Naive B cell (primary cell): ENCODE measurements at regions not wholly inside any gene's neighbourhood (a gene's known extent, or its start where the extent isn't known, plus 50 kb on each side); places are given as distances from the start of the nearest gene placed in this dataset.

Experiments
- ATAC-seq, 2 donors: fragments of 150-1000 bp; cut with Tn5 transposase; 2 replicates each; pipeline ENCODE4 v1.10.0; 2021; ENCODE audit warnings: low read depth in 2 of 2, mild to moderate bottlenecking in 2 of 2, moderate library complexity in 2 of 2
- DNase-seq: peaks from one replicate; pipeline ENCODE4 v3.0.0; 2022
- H3K27ac Mint-ChIP-seq, 6 donors: one replicate each; pipeline ENCODE4 v1.8.0; 2020 to 2022; ENCODE audit warnings: mild to moderate bottlenecking in 6 of 6, mixed read lengths in 6 of 6, moderate library complexity in 5 of 6, inconsistent platforms in 2 of 6
- H3K27me3 Mint-ChIP-seq, 3 donors: one replicate each; pipeline ENCODE4 v1.8.0; 2021 to 2022; ENCODE audit warnings: mixed read lengths in 3 of 3, mild to moderate bottlenecking in 1 of 3
- H3K36me3 Mint-ChIP-seq, 2 donors: one replicate each; pipeline ENCODE4 v1.8.0; 2020 to 2022; ENCODE audit warnings: mixed read lengths in 2 of 2, inconsistent platforms in 1 of 2, mild to moderate bottlenecking in 1 of 2
- H3K4me1 Mint-ChIP-seq, 3 donors: one replicate each; pipeline ENCODE4 v1.8.0; 2020 to 2022; ENCODE audit warnings: mixed read lengths in 3 of 3, inconsistent platforms in 1 of 3, mild to moderate bottlenecking in 1 of 3, moderate library complexity in 1 of 3
- H3K4me3 Mint-ChIP-seq, 8 donors: one replicate each; pipeline ENCODE4 v1.8.0; 2020 to 2022; ENCODE audit warnings: mild to moderate bottlenecking in 8 of 8, mixed read lengths in 8 of 8, moderate library complexity in 8 of 8, inconsistent platforms in 2 of 8
- H3K9me3 Mint-ChIP-seq, 7 donors: one replicate each; pipeline ENCODE4 v1.8.0; 2020 to 2022; ENCODE audit warnings: mixed read lengths in 7 of 7, mild to moderate bottlenecking in 5 of 7, inconsistent platforms in 2 of 7, moderate library complexity in 1 of 7

DNA sequence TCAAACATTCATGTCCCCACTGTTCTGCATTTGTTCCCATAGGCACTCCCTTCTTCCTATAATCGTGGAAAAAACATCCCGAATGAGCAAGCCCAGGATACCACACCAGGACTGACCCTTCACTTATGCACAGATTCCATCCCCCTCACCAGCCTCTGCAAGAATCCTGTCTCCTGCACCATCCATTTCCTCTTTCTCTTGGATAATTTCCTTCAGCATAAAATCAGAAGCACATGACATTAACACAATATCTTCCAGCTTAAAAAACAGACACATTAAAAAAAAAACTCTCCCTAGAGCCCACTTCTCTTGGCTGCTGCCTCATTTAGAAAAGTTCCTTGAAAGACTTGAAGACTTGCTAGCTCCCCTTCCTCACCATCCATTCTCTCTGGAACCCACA is 120.9 kb upstream of the CPSF6 start:
- Mint-ChIP-seq H3K9me3 (no peaks in the 10 kb centered on the region), H3K4me3 (no peak overlapping the region), H3K4me1 (no peaks in the 10 kb centered on the region), H3K36me3 (no peaks in the 10 kb centered on the region), H3K27me3 (peaks cover 0 to 5% (median 0%) of the 10 kb centered on the region in 3 donors), H3K27ac (no peak overlapping the region)
- DNase-seq (no peak), ATAC-seq (no peak)

- DNase-seq (no peak), ATAC-seq (no peak)
- Mint-ChIP-seq H3K4me3 (no peak overlapping the region), H3K27ac (no peak overlapping the region), H3K4me1 (no peaks in the 10 kb centered on the region), H3K27me3 (peaks cover 0 to 5% (median 0%) of the 10 kb centered on the region in 3 donors), H3K9me3 (no peaks in the 10 kb centered on the region), H3K36me3 (no peaks in the 10 kb centered on the region)
Observed at GRCh38 chr12:69119770-69120169, 119.6 kb upstream of the CPSF6 start.

GRCh38 chr12:69120354-69120753 is 119.0 kb upstream of the CPSF6 start:
- no peak for ATAC-seq

GRCh38 chr12:69123311-69123710 is 116.1 kb upstream of the CPSF6 start:
- Mint-ChIP-seq H3K27me3 (peaks cover 0 to 5% (median 0%) of the 10 kb centered on the region in 3 donors), H3K36me3 (no peaks in the 10 kb centered on the region), H3K27ac (peak overlapping the region in 2 of 6 donors; percentile 40 to 63), H3K4me1 (no peaks in the 10 kb centered on the region), H3K4me3 (no peak overlapping the region), H3K9me3 (peaks cover 0 to 2% (median 0%) of the 10 kb centered on the region in 7 donors)
- DNase-seq (no peak), ATAC-seq (no peak)

More at GRCh38 chr12:69120354-69120753, 119.0 kb upstream of the CPSF6 start:
- H3K27ac Mint-ChIP-seq: no peak overlapping the region
- H3K4me1 Mint-ChIP-seq: no peaks in the 10 kb centered on the region
- H3K9me3 Mint-ChIP-seq: no peaks in the 10 kb centered on the region
- DNase-seq: no peak
- no peaks in the 10 kb centered on the region for H3K36me3 Mint-ChIP-seq
- no peak overlapping the region for H3K4me3 Mint-ChIP-seq
- peaks cover 0 to 5% (median 0%) of the 10 kb centered on the region in 3 donors for H3K27me3 Mint-ChIP-seq

- H3K27me3 Mint-ChIP-seq: peaks cover 0 to 5% (median 0%) of the 10 kb centered on the region in 3 donors
- H3K4me1 Mint-ChIP-seq: no peaks in the 10 kb centered on the region
- no peaks in the 10 kb centered on the region for H3K36me3 Mint-ChIP-seq
- ATAC-seq (no peak), DNase-seq (no peak)
- no peak overlapping the region for H3K27ac Mint-ChIP-seq
- no peak overlapping the region for H3K4me3 Mint-ChIP-seq
- peaks cover 0 to 2% (median 0%) of the 10 kb centered on the region in 7 donors for H3K9me3 Mint-ChIP-seq
Observed at GRCh38 chr12:69123919-69124638, 115.3 kb upstream of the CPSF6 start.

DNA sequence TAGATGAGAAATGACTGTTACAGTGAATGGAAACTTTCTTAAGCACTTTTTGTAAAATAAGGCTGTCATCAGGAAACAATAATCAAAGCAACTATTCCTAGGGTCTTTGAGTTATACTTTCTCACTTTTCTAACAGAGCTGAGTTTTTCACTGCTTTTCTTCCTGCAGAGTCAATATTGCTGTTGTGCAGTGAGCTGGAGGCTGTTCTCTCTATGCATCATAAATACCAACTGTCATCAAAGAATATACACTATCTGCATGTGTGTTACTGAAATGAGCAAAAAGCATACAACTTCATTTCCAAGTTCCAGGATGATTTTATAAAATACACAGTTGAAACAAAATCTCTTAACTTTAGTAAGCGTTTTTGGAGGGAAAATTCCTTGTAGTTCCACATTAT is 110.4 kb upstream of the CPSF6 start:
- ATAC-seq (no peak), DNase-seq (no peak)
- Mint-ChIP-seq H3K36me3 (no peaks in the 10 kb centered on the region), H3K4me1 (no peaks in the 10 kb centered on the region), H3K4me3 (no peak overlapping the region), H3K27me3 (peaks cover 0 to 5% (median 0%) of the 10 kb centered on the region in 3 donors), H3K27ac (no peak overlapping the region), H3K9me3 (peaks cover 0 to 2% (median 0%) of the 10 kb centered on the region in 7 donors)

DNA sequence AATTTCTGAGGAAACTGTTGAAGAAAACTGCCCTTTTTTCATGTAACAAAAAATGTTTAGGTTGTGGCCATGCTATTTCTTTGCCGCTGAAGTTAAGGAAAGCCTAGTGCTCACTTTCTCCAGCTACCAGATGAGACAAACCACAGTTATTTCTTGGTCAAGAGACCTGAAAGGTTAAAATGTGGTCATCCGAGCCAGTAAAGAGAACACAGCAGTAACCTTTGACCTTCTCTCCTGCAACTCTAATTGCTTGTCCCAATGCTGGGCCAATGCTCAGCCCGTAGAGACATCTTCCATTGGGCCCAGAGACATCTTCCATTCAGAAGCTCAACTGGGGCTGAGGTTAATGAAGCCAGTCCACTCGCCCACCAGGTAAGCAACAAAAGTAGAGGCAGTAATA is 109.8 kb upstream of the CPSF6 start:
- DNase-seq (no peak), ATAC-seq (no peak)
- no peaks in the 10 kb centered on the region for H3K4me1 Mint-ChIP-seq
- H3K36me3 Mint-ChIP-seq: no peaks in the 10 kb centered on the region
- H3K27me3 Mint-ChIP-seq: peaks cover 0 to 5% (median 0%) of the 10 kb centered on the region in 3 donors
- peaks cover 0 to 2% (median 0%) of the 10 kb centered on the region in 7 donors for H3K9me3 Mint-ChIP-seq
- no peak overlapping the region for H3K27ac Mint-ChIP-seq
- no peak overlapping the region for H3K4me3 Mint-ChIP-seq

GRCh38 chr12:69130064-69130463 is 109.3 kb upstream of the CPSF6 start:
- Mint-ChIP-seq H3K27ac (no peak overlapping the region), H3K27me3 (peaks cover 0 to 5% (median 0%) of the 10 kb centered on the region in 3 donors), H3K4me3 (no peak overlapping the region), H3K4me1 (no peaks in the 10 kb centered on the region), H3K9me3 (peaks cover 0 to 2% (median 0%) of the 10 kb centered on the region in 7 donors), H3K36me3 (no peaks in the 10 kb centered on the region)
- ATAC-seq (no peak), DNase-seq (no peak)

DNA sequence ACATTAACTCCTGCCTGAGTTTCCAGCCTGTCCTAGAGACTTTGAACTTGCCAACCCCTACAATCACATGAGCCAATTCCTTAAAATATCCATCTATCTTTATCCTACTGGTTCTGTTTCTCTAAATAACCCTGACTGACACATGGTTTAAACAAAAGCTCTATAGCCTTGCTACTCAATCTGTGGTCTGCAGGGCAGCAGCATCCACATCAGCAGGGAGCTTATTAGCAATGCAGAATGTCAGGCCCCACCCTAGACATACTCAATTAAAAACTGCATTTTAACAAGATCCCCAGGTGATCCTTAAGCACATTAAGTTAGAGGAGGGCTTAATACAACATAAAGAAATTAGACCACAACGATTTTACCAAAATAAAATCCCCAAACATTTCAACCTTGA is 108.3 kb upstream of the CPSF6 start:
- H3K27me3 Mint-ChIP-seq: peaks cover 0 to 5% (median 0%) of the 10 kb centered on the region in 3 donors
- DNase-seq (no peak), ATAC-seq (no peak)
- H3K4me1 Mint-ChIP-seq: no peaks in the 10 kb centered on the region
- no peak overlapping the region for H3K4me3 Mint-ChIP-seq
- peaks cover 0 to 2% (median 0%) of the 10 kb centered on the region in 7 donors for H3K9me3 Mint-ChIP-seq
- H3K36me3 Mint-ChIP-seq: no peaks in the 10 kb centered on the region
- no peak overlapping the region for H3K27ac Mint-ChIP-seq

DNA sequence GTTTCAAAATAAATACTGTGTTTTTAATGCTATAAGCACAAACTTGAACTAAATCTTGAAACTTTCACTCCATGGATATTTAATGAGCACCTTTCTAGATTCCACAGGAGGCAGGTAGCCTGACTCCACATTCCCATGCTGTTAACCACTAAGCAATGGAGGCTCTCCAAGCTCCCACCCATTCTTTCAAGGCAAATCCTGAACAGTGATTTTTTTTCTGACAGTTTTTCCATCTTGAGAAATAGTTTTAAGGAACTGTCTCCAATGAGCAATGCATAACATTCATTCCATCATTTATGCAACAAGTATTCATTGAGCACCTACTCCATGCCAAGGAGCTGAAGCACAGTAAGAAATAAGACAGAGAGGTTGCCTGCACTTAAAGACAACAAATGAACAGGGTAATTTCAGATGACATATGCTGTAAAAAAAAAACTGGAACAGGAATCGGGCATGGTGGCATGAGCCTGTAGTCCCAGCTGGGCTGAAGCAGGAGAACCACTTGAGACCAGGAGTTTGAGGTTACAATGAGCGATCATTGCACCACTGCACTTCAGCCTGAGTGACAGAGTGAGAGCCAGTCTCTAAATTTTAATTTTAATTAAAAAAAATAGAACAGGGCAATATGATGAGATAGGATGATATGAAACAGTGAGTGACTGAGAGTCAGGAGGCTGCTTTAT is 102.3 kb upstream of the CPSF6 start:
- H3K4me1 Mint-ChIP-seq: no peaks in the 10 kb centered on the region
- peaks cover 0 to 13% (median 13%) of the 10 kb centered on the region in 3 donors for H3K27me3 Mint-ChIP-seq
- DNase-seq (no peak), ATAC-seq (no peak)
- peaks cover 14 to 25% of the 10 kb centered on the region in 2 donors for H3K36me3 Mint-ChIP-seq
- H3K27ac Mint-ChIP-seq: peak overlapping the region in 1 of 6 donors; percentile 65
- H3K4me3 Mint-ChIP-seq: no peak overlapping the region
- peaks cover 8 to 47% (median 33%) of the 10 kb centered on the region in 7 donors for H3K9me3 Mint-ChIP-seq

DNA sequence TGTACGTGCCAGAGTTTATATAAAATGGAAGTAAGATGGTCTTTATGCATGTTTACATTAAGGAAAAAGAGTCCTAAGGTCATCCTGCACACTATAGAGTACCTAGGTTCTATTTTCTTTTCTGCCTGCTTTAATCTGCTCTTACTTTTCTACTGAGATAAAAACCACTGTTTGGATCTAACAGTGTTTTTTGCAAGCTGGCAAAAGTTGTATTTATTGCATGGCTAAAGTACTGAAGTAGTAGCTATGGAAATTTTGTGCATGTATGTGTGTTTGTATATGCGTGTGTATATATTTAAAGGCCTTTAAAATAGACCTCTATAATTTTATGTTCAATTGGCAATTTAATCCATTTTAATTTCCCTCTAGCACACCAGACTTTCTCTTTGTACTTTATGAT is 98.3 kb upstream of the CPSF6 start:
- no peak overlapping the region for H3K4me3 Mint-ChIP-seq
- H3K9me3 Mint-ChIP-seq: peaks cover 8 to 47% (median 33%) of the 10 kb centered on the region in 7 donors
- DNase-seq (no peak), ATAC-seq (no peak)
- peaks cover 14 to 25% of the 10 kb centered on the region in 2 donors for H3K36me3 Mint-ChIP-seq
- no peak overlapping the region for H3K27ac Mint-ChIP-seq
- H3K27me3 Mint-ChIP-seq: peaks cover 0 to 13% (median 9%) of the 10 kb centered on the region in 3 donors
- H3K4me1 Mint-ChIP-seq: no peaks in the 10 kb centered on the region

- Mint-ChIP-seq H3K27me3 (no peaks in the 10 kb centered on the region), H3K27ac (no peak overlapping the region), H3K4me3 (no peak overlapping the region), H3K36me3 (no peaks in the 10 kb centered on the region), H3K4me1 (no peaks in the 10 kb centered on the region), H3K9me3 (no peaks in the 10 kb centered on the region)
- ATAC-seq (no peak), DNase-seq (no peak)
Observed at GRCh38 chr12:69149270-69149669, 90.1 kb upstream of the CPSF6 start.

DNA sequence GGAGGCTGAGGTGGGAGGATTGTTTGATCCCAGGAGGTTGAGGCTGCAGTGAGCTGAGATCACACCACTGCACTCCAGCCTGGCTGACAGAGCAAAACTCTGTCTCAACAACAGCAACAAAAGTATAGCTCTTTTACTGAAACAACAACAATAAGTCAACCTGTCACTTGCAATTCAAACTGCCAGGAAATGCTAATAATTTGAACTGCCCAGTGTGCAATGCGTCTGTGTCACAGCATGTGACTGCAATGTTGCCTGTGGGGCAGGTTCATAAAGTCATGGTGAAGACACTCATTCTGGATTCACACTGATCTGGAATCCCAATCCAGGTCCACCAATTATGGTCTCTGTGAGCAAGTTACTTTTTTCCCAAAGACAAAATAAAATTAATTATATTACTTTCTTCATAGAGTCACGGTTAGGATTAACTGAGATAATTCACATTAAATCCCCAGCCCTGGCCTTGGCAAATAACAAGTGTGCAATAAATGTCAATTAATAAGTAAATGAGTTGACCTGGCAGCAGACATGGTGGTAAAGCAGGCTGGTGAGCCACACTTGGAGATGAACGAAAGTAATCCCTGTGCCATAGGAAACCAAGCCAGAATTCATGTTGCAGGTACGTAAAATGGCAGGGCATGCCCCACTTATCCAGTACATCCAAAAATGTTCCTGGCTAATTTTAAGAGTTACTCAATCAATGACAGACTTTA is 89.1 kb upstream of the CPSF6 start:
- DNase-seq (no peak), ATAC-seq (no peak)
- Mint-ChIP-seq H3K27ac (no peak overlapping the region), H3K4me3 (no peak overlapping the region), H3K9me3 (no peaks in the 10 kb centered on the region), H3K27me3 (no peaks in the 10 kb centered on the region), H3K36me3 (no peaks in the 10 kb centered on the region), H3K4me1 (peaks cover 0 to 4% (median 4%) of the 10 kb centered on the region in 3 donors)

DNA sequence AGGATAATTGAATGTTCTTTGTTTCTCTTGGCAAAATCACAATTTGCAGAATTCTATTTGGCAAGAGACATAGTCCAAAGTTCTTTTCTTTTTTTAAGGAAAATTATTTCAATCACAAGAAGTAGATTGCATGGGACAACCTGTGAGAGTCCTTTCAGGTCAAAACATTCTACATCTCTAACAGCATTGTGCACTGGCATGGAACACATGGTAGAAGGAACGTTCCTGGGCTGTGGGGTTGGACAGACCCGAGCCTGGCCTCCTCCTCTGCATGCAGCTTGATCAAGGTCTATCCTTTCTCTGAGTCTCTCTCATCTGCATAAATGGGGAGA is 88.6 kb upstream of the CPSF6 start:
- Mint-ChIP-seq H3K36me3 (no peaks in the 10 kb centered on the region), H3K4me1 (peaks cover 0 to 4% (median 4%) of the 10 kb centered on the region in 3 donors), H3K4me3 (no peak overlapping the region), H3K27me3 (no peaks in the 10 kb centered on the region), H3K9me3 (no peaks in the 10 kb centered on the region), H3K27ac (no peak overlapping the region)
- DNase-seq: no peak
- no peak for ATAC-seq
